Adrenal gland (tissue), 9 donors: ENCODE measurements at regions not wholly inside any gene's neighbourhood (a gene's known extent, or its start where the extent isn't known, plus 50 kb on each side); places are given as distances from the start of the nearest gene placed in this dataset.

Experiments used
- DNase-seq, 7 donors: peaks; one replicate each; pipeline ENCODE4 v3.0.0-alpha.2; 2019 to 2020
- H3K27ac ChIP-seq, 5 donors: fragments of 200-600 bp; sonication (generic) in 4 of 5; 1 replicate in 3 of 5; 2 replicates in 2 of 5; pipeline versions ENCODE4 v1.5.1 to v1.8.0; 2016 to 2020; ENCODE audit warnings: mild to moderate bottlenecking in 1 of 5
- H3K27me3 ChIP-seq: fragments of 200-600 bp; 2 replicates; pipeline ENCODE4 v1.8.0; 2021
- H3K36me3 ChIP-seq, 2 donors: fragments of 200-600 bp; replicated peaks in 1 of 2; 1 replicate in 1 of 2; 2 replicates in 1 of 2; pipeline versions ENCODE4 v1.5.1 to v1.8.0; 2018 to 2022
- H3K4me1 ChIP-seq, 2 donors: fragments of 200-600 bp; replicated peaks in 1 of 2; 1 replicate in 1 of 2; 2 replicates in 1 of 2; pipeline versions ENCODE4 v1.5.1 to v1.8.0; 2018 to 2021
- H3K4me3 ChIP-seq, 4 donors: fragments of 200-600 bp; sonication (generic) in 3 of 4; one replicate each; pipeline ENCODE4 v1.5.1; 2016 to 2018
- H3K9me3 ChIP-seq, 3 donors: fragments of 200-600 bp; sonication (generic) in 1 of 3; replicated peaks in 1 of 3; 1 replicate in 2 of 3; 2 replicates in 1 of 3; pipeline versions ENCODE4 v1.5.1 to v1.8.0; 2016 to 2021
- CTCF ChIP-seq, 6 experiments: fragments of 450-650 bp in 4 of 6; fragments of 200-600 bp in 2 of 6; sonication (generic) in 1 of 6; IDR thresholded peaks; 1 replicate in 5 of 6; 2 replicates in 1 of 6; pipeline versions ENCODE4 v1.5.1 to v1.8.0; 2016 to 2021; ENCODE audit warnings: antibody characterized with exemption in 6 of 6, mild to moderate bottlenecking in 2 of 6, moderate library complexity in 1 of 6
- POLR2A ChIP-seq, 2 donors: fragments of 450-650 bp; IDR thresholded peaks; one replicate each; pipeline ENCODE4 v1.6.1; 2017; ENCODE audit warnings: antibody characterized with exemption in 2 of 2, mild to moderate bottlenecking in 2 of 2, moderate library complexity in 1 of 2
- WGBS, 4 donors: extraction: QIAGEN DNeasy Blood & Tissue Kit in 2 of 4; methylation state at CpG; one replicate each; pipeline versions ENCODE4 v1.1.5 to v1.1.7; 2013 to 2017; 5-methylcytosine and 5-hydroxymethylcytosine counted together
- intact Hi-C, 2 donors: fragments of 100-400 bp; cut with DNase I; formaldehyde crosslinking; loops; one replicate each; pipeline versions ENCODE4 v1.14.1 to v1.15.0; 2022 to 2023
- donor health status: healthy with polysubstance abuse.
- donor health status: Bipolar disorder and iron deficiency.
- donor health status: DM: yes; HTN: yes; CAD: no.
- donor health status: DM: no; HTN: no; CAD: no.
- donor health status: DM: no; HTN: no; CAD: no.

- intact Hi-C loops, result no loop called here
- no peaks in the 10 kb centered on the region for H3K4me1 ChIP-seq
- TF ChIP-seq POLR2A (IDR thresholded peaks at IDR 0.05) (no peak), CTCF (IDR thresholded peaks at IDR 0.05) (no peak)
- DNase-seq, result no peak
- H3K27me3 ChIP-seq, result no peaks in the 10 kb centered on the region
- no peak overlapping the region for H3K4me3 ChIP-seq
- no peaks in the 10 kb centered on the region for H3K36me3 ChIP-seq
- H3K9me3 ChIP-seq, result no peaks in the 10 kb centered on the region
- 56 to 65% (median 57%) methylated on average over 3 of the region's 3 CpGs for WGBS, 4 donors
- no peak overlapping the region for H3K27ac ChIP-seq
These were observed 518.6 kb downstream of the TFAP2B start for GRCh38 chr6:51337277-51337676.

- no peaks in the 10 kb centered on the region for H3K9me3 ChIP-seq
- no peak overlapping the region for H3K27ac ChIP-seq
- H3K27me3 ChIP-seq, result no peaks in the 10 kb centered on the region
- no peaks in the 10 kb centered on the region for H3K4me1 ChIP-seq
- no peak for DNase-seq
- WGBS, 4 donors, result 48 to 64% (median 54%) methylated on average over 3 of the region's 3 CpGs
- intact Hi-C loops, result no loop called here
- TF ChIP-seq POLR2A (IDR thresholded peaks at IDR 0.05) (no peak), CTCF (IDR thresholded peaks at IDR 0.05) (no peak)
- H3K4me3 ChIP-seq, result no peak overlapping the region
- no peaks in the 10 kb centered on the region for H3K36me3 ChIP-seq
These were observed 520.4 kb downstream of the TFAP2B start for GRCh38 chr6:51339108-51339507.

- intact Hi-C loops, result no loop called here
- WGBS, 4 donors, result 38 to 47% (median 41%) methylated on average over 5 of the region's 5 CpGs
- no peaks in the 10 kb centered on the region for H3K36me3 ChIP-seq
- H3K9me3 ChIP-seq, result no peaks in the 10 kb centered on the region
- H3K4me1 ChIP-seq, result no peaks in the 10 kb centered on the region
- no peak for TF ChIP-seq CTCF (IDR thresholded peaks at IDR 0.05)
- no peak for TF ChIP-seq POLR2A (IDR thresholded peaks at IDR 0.05)
- no peaks in the 10 kb centered on the region for H3K27me3 ChIP-seq
- H3K4me3 ChIP-seq, result no peak overlapping the region
- no peak overlapping the region for H3K27ac ChIP-seq
- no peak for DNase-seq
These were observed 521.1 kb downstream of the TFAP2B start for GRCh38 chr6:51339728-51340127.

- H3K4me1 ChIP-seq, result no peaks in the 10 kb centered on the region
- H3K4me3 ChIP-seq, result no peak overlapping the region
- intact Hi-C loops, result no loop called here
- H3K36me3 ChIP-seq, result no peaks in the 10 kb centered on the region
- 60 to 74% (median 68%) methylated on average over 6 of the region's 6 CpGs for WGBS, 4 donors
- no peaks in the 10 kb centered on the region for H3K9me3 ChIP-seq
- no peak overlapping the region for H3K27ac ChIP-seq
- no peaks in the 10 kb centered on the region for H3K27me3 ChIP-seq
- DNase-seq, result no peak
- TF ChIP-seq CTCF (IDR thresholded peaks at IDR 0.05), result no peak
- no peak for TF ChIP-seq POLR2A (IDR thresholded peaks at IDR 0.05)
These were observed 523.7 kb downstream of the TFAP2B start for GRCh38 chr6:51342393-51342792.
